ENCODE measurements at regions not wholly inside any gene's neighbourhood (a gene's known extent, or its start where the extent isn't known, plus 50 kb on each side); places are given as distances from the start of the nearest gene placed in this dataset.

GRCh38 chr11:27250867-27251665 is 111.9 kb downstream of the CCDC34 start:
- TF ChIP-seq CTCF (IDR thresholded peaks at IDR 0.05 in 8 of 11, conservative IDR thresholded peaks at IDR 0.05 in 3 of 11): no peak
- no peak for TF ChIP-seq POLR2A (IDR thresholded peaks at IDR 0.05)
- no peak for TF ChIP-seq POLR2AphosphoS5 (IDR thresholded peaks at IDR 0.05)
